Cardiac fibroblast (primary cell): ENCODE measurements at regions not wholly inside any gene's neighbourhood (a gene's known extent, or its start where the extent isn't known, plus 50 kb on each side); places are given as distances from the start of the nearest gene placed in this dataset.

Experiments
- DNase-seq, 2 donors: peaks; one replicate each; pipeline versions ENCODE4 v3.0.0 to v3.0.0-alpha.2; 2010; ENCODE audit warnings: low read depth in 2 of 2
- H3K4me3 ChIP-seq, 2 donors: replicated peaks in 1 of 2; 1 replicate in 1 of 2; 2 replicates in 1 of 2; pipeline ENCODE4 v1.5.1; 2011; ENCODE audit warnings: low read depth in 2 of 2, low read length in 2 of 2, mild to moderate bottlenecking in 2 of 2, moderate library complexity in 1 of 2
- TF ChIP-seq, protein P1 (sequence below): IDR thresholded peaks from one replicate; pipeline ENCODE4 v1.5.1; 2011; ENCODE audit warnings: low read depth, mild to moderate bottlenecking, low read length, inconsistent platforms

DNA sequence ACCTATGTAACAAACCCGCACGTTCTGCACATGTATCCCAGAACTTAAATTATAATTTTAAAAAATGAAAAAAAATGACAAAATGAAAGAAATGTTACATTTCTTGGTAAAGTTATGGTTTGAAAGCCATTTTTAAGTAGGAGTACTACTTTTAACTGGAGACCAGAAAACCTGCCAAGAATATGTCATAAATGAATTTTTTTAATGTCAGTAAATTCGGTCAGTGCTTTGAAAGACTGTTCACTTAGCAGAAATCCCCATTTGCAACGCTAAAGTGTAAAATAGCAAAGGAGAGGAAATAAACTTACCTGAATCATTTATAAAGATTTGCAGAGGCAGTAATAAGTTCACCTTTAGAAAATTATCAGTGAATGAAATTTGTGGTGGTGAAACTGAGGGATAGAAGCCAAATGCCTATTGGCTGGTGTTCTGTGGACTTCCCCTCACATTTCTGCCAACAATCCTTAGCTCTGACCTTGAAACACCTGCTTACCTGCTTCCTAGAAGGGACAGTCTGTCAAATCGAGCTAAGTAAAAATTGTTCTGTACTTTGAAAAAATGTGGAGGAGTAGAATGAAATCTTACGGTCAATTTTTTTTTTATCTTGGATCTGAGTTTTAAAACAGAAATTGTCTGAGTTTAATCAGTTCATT lies 714.2 kb downstream of the SLC6A15 start:
- DNase-seq, result no peak
- H3K4me3 ChIP-seq, result no peak overlapping the region
- TF ChIP-seq, protein P1, sequence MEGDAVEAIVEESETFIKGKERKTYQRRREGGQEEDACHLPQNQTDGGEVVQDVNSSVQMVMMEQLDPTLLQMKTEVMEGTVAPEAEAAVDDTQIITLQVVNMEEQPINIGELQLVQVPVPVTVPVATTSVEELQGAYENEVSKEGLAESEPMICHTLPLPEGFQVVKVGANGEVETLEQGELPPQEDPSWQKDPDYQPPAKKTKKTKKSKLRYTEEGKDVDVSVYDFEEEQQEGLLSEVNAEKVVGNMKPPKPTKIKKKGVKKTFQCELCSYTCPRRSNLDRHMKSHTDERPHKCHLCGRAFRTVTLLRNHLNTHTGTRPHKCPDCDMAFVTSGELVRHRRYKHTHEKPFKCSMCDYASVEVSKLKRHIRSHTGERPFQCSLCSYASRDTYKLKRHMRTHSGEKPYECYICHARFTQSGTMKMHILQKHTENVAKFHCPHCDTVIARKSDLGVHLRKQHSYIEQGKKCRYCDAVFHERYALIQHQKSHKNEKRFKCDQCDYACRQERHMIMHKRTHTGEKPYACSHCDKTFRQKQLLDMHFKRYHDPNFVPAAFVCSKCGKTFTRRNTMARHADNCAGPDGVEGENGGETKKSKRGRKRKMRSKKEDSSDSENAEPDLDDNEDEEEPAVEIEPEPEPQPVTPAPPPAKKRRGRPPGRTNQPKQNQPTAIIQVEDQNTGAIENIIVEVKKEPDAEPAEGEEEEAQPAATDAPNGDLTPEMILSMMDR, result no peak

DNA sequence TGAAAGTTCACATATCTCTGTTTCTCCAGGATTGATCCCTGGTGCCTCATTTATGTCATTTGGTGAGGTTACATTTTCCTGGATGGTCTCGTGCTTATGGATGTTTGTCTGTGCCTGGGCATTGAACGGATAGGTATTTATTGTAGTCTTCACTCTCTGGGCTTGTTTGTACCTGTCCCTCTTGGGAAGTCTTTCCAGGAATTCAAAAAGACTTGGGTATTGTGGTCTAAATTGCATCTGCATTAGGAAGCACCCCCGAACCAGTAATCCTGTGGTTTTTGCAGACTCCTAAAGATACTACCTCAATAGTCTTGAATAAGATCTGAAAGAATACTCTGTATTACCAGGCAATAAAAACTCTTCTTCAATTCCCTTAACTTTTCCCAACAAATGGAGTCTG lies 720.8 kb downstream of the SLC6A15 start:
- no peak overlapping the region for H3K4me3 ChIP-seq
- no peak for DNase-seq
- TF ChIP-seq, protein P1, result no peak

DNA sequence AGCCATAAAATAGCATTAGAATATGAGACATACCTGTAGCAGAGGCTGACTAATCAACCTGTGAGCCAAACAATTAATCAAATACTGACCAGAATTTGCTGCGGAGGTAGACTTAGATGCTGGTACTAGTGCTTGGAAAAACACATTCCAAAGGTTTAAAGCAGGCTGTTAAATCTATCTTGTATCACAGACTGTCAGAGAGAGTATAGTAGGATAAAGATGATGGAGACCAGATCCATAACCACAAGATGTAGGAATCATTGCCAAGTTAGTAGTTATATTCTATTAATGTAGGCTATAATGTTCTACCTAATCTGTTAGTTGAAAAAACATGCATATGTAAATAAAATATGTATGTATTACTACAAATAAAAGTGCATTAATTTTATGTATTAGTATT lies 726.2 kb downstream of the SLC6A15 start:
- DNase-seq, result no peak
- TF ChIP-seq, protein P1, result no peak
- no peak overlapping the region for H3K4me3 ChIP-seq

DNA sequence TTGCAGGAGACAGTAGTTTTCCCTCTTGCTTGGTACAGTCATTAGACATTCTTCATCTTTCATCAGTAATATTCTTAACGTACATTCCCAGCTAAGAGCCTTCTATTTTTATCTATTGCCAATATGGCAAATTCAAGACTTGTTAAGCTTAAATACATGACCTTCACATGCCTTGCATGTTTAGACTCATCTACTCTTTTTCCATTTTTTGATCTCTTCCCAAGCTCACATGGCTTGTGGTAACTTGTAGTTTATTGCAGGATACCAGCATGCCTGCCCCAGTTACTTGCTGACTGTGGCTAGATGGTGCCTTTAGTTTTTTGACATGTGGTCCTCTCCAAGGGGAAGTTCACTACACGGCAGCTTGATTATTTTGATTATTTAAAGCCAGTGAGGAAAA lies 729.0 kb downstream of the SLC6A15 start:
- no peak for DNase-seq
- no peak overlapping the region for H3K4me3 ChIP-seq
- TF ChIP-seq, protein P1, result no peak

DNA sequence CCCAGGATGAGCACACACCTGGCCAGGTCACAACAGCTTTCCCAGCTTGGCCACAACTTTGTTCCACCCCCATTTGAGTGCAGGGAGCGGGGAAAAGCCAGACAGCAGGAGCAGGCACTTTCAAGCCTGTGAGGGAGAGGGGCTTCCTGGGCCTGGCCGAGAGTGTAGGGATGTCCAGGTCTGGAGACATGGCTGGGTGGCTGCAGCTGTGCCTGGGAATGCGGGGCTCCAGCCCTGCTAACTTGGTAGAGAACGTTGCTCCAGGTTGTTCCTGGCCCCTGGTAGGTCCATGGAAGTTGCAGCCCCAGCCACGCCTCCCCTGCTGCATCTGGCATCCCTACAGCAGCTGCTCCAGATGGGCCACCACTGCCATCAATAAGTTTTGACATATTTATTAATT lies 738.5 kb downstream of the SLC6A15 start:
- no peak for DNase-seq
- H3K4me3 ChIP-seq, result no peak overlapping the region
- TF ChIP-seq, protein P1, result no peak

DNA sequence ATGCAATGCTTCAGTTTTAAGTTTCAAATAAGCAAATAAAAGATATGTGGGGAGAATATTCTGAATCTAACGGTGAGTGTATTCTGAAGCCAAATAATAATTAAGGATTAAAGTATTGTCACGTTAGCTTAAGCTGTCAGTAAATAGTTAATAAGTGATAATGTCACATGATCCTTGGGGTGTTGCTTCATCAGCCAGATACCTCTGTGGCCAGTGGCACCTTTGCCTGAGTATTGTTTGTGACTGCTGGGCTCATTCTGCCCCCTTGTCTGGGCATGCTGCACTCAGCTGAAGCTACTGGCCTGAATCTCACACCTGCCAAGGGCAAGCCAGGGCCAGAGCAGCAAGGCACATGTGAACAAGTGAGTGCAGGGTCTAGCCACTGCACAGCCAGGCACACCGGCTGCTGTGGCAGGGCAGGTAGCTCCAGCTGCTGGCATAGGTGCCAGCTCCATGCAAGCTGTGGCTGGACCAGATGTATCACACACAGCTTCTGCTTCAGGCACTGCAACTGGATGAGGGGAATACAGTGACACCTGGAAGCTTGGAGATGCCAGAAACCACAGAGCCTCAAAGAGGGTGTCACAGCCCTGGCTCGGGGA lies 739.7 kb downstream of the SLC6A15 start:
- H3K4me3 ChIP-seq, result no peak overlapping the region
- no peak for DNase-seq
- TF ChIP-seq, protein P1, result no peak
